KBM-7 (cell line): ENCODE measurements at regions not wholly inside any gene's neighbourhood (a gene's known extent, or its start where the extent isn't known, plus 50 kb on each side); places are given as distances from the start of the nearest gene placed in this dataset.

Source experiments
- DNase-seq: peaks from one replicate; pipeline ENCODE4 v3.0.0-alpha.2; 2015
- in situ Hi-C: fragments of 300-500 bp; cut with MboI; formaldehyde crosslinking; loops from 2 replicates; pipeline ENCODE4 v1.14.3; 2020; ENCODE audit warnings: low sequenced_read_pairs, low pct_unique_long_range_greater_than_20kb, mixed read lengths

- in situ Hi-C loops, result no loop called here
- DNase-seq, result no peak
These were observed 404.4 kb downstream of the MAN2A1 start for GRCh38 chr5:110094109-110094508.

- DNase-seq, result no peak
- in situ Hi-C loops, result no loop called here
These were observed 404.8 kb downstream of the MAN2A1 start for GRCh38 chr5:110094548-110094947.

GRCh38 chr5:110096419-110096818 is 406.7 kb downstream of the MAN2A1 start:
- no peak for DNase-seq
- in situ Hi-C loops, result no loop called here

- no peak for DNase-seq
- in situ Hi-C loops, result no loop called here
These were observed 409.8 kb downstream of the MAN2A1 start for GRCh38 chr5:110099572-110099971.

- in situ Hi-C loops, result no loop called here
- no peak for DNase-seq
These were observed 413.4 kb downstream of the MAN2A1 start for GRCh38 chr5:110103081-110103480.

- DNase-seq, result no peak
- in situ Hi-C loops, result no loop called here
These were observed 414.5 kb downstream of the MAN2A1 start for GRCh38 chr5:110104060-110104725.

GRCh38 chr5:110104726-110105669 is 415.3 kb downstream of the MAN2A1 start:
- DNase-seq, result no peak
- in situ Hi-C loops, result no loop called here

- no peak for DNase-seq
- in situ Hi-C loops, result no loop called here
These were observed 416.0 kb downstream of the MAN2A1 start for GRCh38 chr5:110105692-110106091.

- DNase-seq, result no peak
- in situ Hi-C loops, result no loop called here
These were observed 417.0 kb downstream of the MAN2A1 start for GRCh38 chr5:110106750-110107149.

GRCh38 chr5:110108520-110108919 is 418.8 kb downstream of the MAN2A1 start:
- in situ Hi-C loops, result no loop called here
- no peak for DNase-seq

- in situ Hi-C loops, result no loop called here
- no peak for DNase-seq
These were observed 419.9 kb downstream of the MAN2A1 start for GRCh38 chr5:110109667-110110066.

GRCh38 chr5:110112348-110112747 is 422.6 kb downstream of the MAN2A1 start:
- no peak for DNase-seq
- in situ Hi-C loops, result no loop called here

- DNase-seq, result no peak
- in situ Hi-C loops, result no loop called here
These were observed 425.8 kb downstream of the MAN2A1 start for GRCh38 chr5:110115503-110115902.

- DNase-seq, result no peak
- in situ Hi-C loops, result no loop called here
These were observed 426.8 kb downstream of the MAN2A1 start for GRCh38 chr5:110116539-110116938.

- in situ Hi-C loops, result no loop called here
- DNase-seq, result no peak
These were observed 445.5 kb downstream of the MAN2A1 start for GRCh38 chr5:110134963-110135935.

GRCh38 chr5:110150199-110150598 is 460.5 kb downstream of the MAN2A1 start:
- in situ Hi-C loops, result no loop called here
- no peak for DNase-seq

GRCh38 chr5:110159202-110159601 is 469.5 kb downstream of the MAN2A1 start:
- no peak for DNase-seq
- in situ Hi-C loops, result no loop called here

GRCh38 chr5:110161162-110161561 is 471.4 kb downstream of the MAN2A1 start:
- DNase-seq, result no peak
- in situ Hi-C loops, result no loop called here

GRCh38 chr5:110165366-110165765 is 475.6 kb downstream of the MAN2A1 start:
- in situ Hi-C loops, result no loop called here
- DNase-seq, result no peak
